Activated naive CD4-positive, alpha-beta T cell treated with anti-CD3 and anti-CD28 coated beads, Interleukin-2, amount 50 U/mL, for 24 hours (primary cell): ENCODE measurements at regions not wholly inside any gene's neighbourhood (a gene's known extent, or its start where the extent isn't known, plus 50 kb on each side); places are given as distances from the start of the nearest gene placed in this dataset.
"Not testable (repeated sequence)": the region's sequence is repeated elsewhere in the genome, so short reads cannot be mapped to it uniquely, and the experiment has no call there.

ENCODE experiments used
- H3K27ac Mint-ChIP-seq: one replicate; pipeline ENCODE4 v1.8.0; 2021; ENCODE audit warnings: mild to moderate bottlenecking, mixed read lengths
- H3K27me3 Mint-ChIP-seq: one replicate; pipeline ENCODE4 v1.8.0; 2021; ENCODE audit warnings: mixed read lengths
- H3K36me3 Mint-ChIP-seq: one replicate; pipeline ENCODE4 v1.8.0; 2021; ENCODE audit warnings: mixed read lengths
- H3K4me1 Mint-ChIP-seq: one replicate; pipeline ENCODE4 v1.8.0; 2021; ENCODE audit warnings: mixed read lengths
- H3K4me3 Mint-ChIP-seq: one replicate; pipeline ENCODE4 v1.8.0; 2021; ENCODE audit warnings: mild to moderate bottlenecking, mixed read lengths
- H3K9me3 Mint-ChIP-seq: one replicate; pipeline ENCODE4 v1.8.0; 2021; ENCODE audit warnings: mixed read lengths

GRCh38 chr10:33673839-33674415 lies 339.5 kb upstream of the NRP1 start:
- Mint-ChIP-seq H3K9me3 (no peaks in the 10 kb centered on the region), H3K36me3 (no peaks in the 10 kb centered on the region), H3K27me3 (peaks cover 4% of the 10 kb centered on the region), H3K4me1 (no peaks in the 10 kb centered on the region), H3K27ac (no peak overlapping the region), H3K4me3 (no peak overlapping the region)

GRCh38 chr10:33669904-33670303 lies 335.4 kb upstream of the NRP1 start:
- H3K36me3 Mint-ChIP-seq = no peaks in the 10 kb centered on the region
- H3K9me3 Mint-ChIP-seq = no peaks in the 10 kb centered on the region
- H3K4me3 Mint-ChIP-seq = no peak overlapping the region
- peaks cover 5% of the 10 kb centered on the region for H3K4me1 Mint-ChIP-seq
- H3K27ac Mint-ChIP-seq = no peak overlapping the region
- no peaks in the 10 kb centered on the region for H3K27me3 Mint-ChIP-seq

GRCh38 chr10:33666686-33667480 lies 332.4 kb upstream of the NRP1 start:
- Mint-ChIP-seq H3K36me3 (no peaks in the 10 kb centered on the region), H3K9me3 (peaks cover 9% of the 10 kb centered on the region), H3K4me1 (peaks cover 8% of the 10 kb centered on the region), H3K27me3 (peaks cover 8% of the 10 kb centered on the region), H3K27ac (no peak overlapping the region), H3K4me3 (no peak overlapping the region)

GRCh38 chr10:33665501-33665900 lies 331.0 kb upstream of the NRP1 start:
- Mint-ChIP-seq H3K9me3 (peaks cover 9% of the 10 kb centered on the region), H3K27ac (no peak overlapping the region), H3K4me1 (peaks cover 9% of the 10 kb centered on the region)

GRCh38 chr10:33664070-33664469 lies 329.6 kb upstream of the NRP1 start:
- H3K4me3 Mint-ChIP-seq = no peak overlapping the region
- peaks cover 9% of the 10 kb centered on the region for H3K4me1 Mint-ChIP-seq
- peaks cover 8% of the 10 kb centered on the region for H3K27me3 Mint-ChIP-seq
- H3K27ac Mint-ChIP-seq = no peak overlapping the region
- H3K36me3 Mint-ChIP-seq = no peaks in the 10 kb centered on the region
- peaks cover 9% of the 10 kb centered on the region for H3K9me3 Mint-ChIP-seq

More at GRCh38 chr10:33665501-33665900, 331.0 kb upstream of the NRP1 start:
- H3K4me3 Mint-ChIP-seq = no peak overlapping the region
- H3K36me3 Mint-ChIP-seq = no peaks in the 10 kb centered on the region
- peaks cover 8% of the 10 kb centered on the region for H3K27me3 Mint-ChIP-seq

- no peak overlapping the region for H3K27ac Mint-ChIP-seq
- no peak overlapping the region for H3K4me3 Mint-ChIP-seq
- peaks cover 9% of the 10 kb centered on the region for H3K9me3 Mint-ChIP-seq
- no peaks in the 10 kb centered on the region for H3K36me3 Mint-ChIP-seq
- H3K27me3 Mint-ChIP-seq = peaks cover 12% of the 10 kb centered on the region
- peaks cover 4% of the 10 kb centered on the region for H3K4me1 Mint-ChIP-seq
Measured at GRCh38 chr10:33661580-33662336, 327.3 kb upstream of the NRP1 start.

GRCh38 chr10:33660329-33660728 lies 325.9 kb upstream of the NRP1 start:
- Mint-ChIP-seq H3K4me1 (peaks cover 4% of the 10 kb centered on the region), H3K27me3 (peaks cover 12% of the 10 kb centered on the region), H3K4me3 (no peak overlapping the region), H3K27ac (no peak overlapping the region), H3K9me3 (peaks cover 9% of the 10 kb centered on the region), H3K36me3 (no peaks in the 10 kb centered on the region)

GRCh38 chr10:33657913-33658312 lies 323.4 kb upstream of the NRP1 start:
- Mint-ChIP-seq H3K4me3 (no peak overlapping the region), H3K9me3 (peaks cover 6% of the 10 kb centered on the region), H3K4me1 (peaks cover 4% of the 10 kb centered on the region), H3K36me3 (peaks cover 3% of the 10 kb centered on the region), H3K27ac (no peak overlapping the region), H3K27me3 (peaks cover 11% of the 10 kb centered on the region)

- Mint-ChIP-seq H3K4me1 (peaks cover 4% of the 10 kb centered on the region), H3K27me3 (peaks cover 6% of the 10 kb centered on the region), H3K9me3 (peaks cover 8% of the 10 kb centered on the region), H3K4me3 (no peak overlapping the region), H3K36me3 (peaks cover 3% of the 10 kb centered on the region), H3K27ac (no peak overlapping the region)
Measured at GRCh38 chr10:33657154-33657908, 322.9 kb upstream of the NRP1 start.

- Mint-ChIP-seq H3K9me3 (peaks cover 10% of the 10 kb centered on the region), H3K27me3 (peaks cover 8% of the 10 kb centered on the region), H3K4me1 (no peaks in the 10 kb centered on the region), H3K27ac (no peak overlapping the region), H3K4me3 (no peak overlapping the region), H3K36me3 (peaks cover 3% of the 10 kb centered on the region)
Measured at GRCh38 chr10:33655921-33656320, 321.5 kb upstream of the NRP1 start.

GRCh38 chr10:33655165-33655815 lies 320.8 kb upstream of the NRP1 start:
- no peak overlapping the region for H3K27ac Mint-ChIP-seq
- no peaks in the 10 kb centered on the region for H3K4me1 Mint-ChIP-seq
- H3K36me3 Mint-ChIP-seq = peaks cover 3% of the 10 kb centered on the region
- H3K9me3 Mint-ChIP-seq = peaks cover 10% of the 10 kb centered on the region
- H3K4me3 Mint-ChIP-seq = no peak overlapping the region
- H3K27me3 Mint-ChIP-seq = peaks cover 8% of the 10 kb centered on the region

- Mint-ChIP-seq H3K27ac (no peak overlapping the region), H3K36me3 (peaks cover 3% of the 10 kb centered on the region), H3K9me3 (peaks cover 12% of the 10 kb centered on the region), H3K4me3 (no peak overlapping the region), H3K27me3 (peaks cover 8% of the 10 kb centered on the region), H3K4me1 (no peaks in the 10 kb centered on the region)
Measured at GRCh38 chr10:33653584-33654367, 319.3 kb upstream of the NRP1 start.

- H3K9me3 Mint-ChIP-seq = peaks cover 19% of the 10 kb centered on the region
Measured at GRCh38 chr10:33652870-33653269, 318.4 kb upstream of the NRP1 start.

GRCh38 chr10:33650131-33650530 lies 315.7 kb upstream of the NRP1 start:
- H3K4me1 Mint-ChIP-seq, H3K4me3 Mint-ChIP-seq, H3K27me3 Mint-ChIP-seq, H3K27ac Mint-ChIP-seq, H3K36me3 Mint-ChIP-seq: not testable (repeated sequence)
- H3K9me3 Mint-ChIP-seq = peaks cover 19% of the 10 kb centered on the region

More at GRCh38 chr10:33652870-33653269, 318.4 kb upstream of the NRP1 start:
- Mint-ChIP-seq H3K4me1 (no peaks in the 10 kb centered on the region), H3K4me3 (no peak overlapping the region), H3K27ac (no peak overlapping the region), H3K27me3 (peaks cover 4% of the 10 kb centered on the region), H3K36me3 (peaks cover 3% of the 10 kb centered on the region)
